GM18909 (cell line): ENCODE measurements at regions not wholly inside any gene's neighbourhood (a gene's known extent, or its start where the extent isn't known, plus 50 kb on each side); places are given as distances from the start of the nearest gene placed in this dataset.

Experiments used
- ATAC-seq: cut with Tn5 transposase; IDR thresholded peaks from one replicate; pipeline ENCODE4 v1.9.1; 2021; ENCODE audit warnings: mild to moderate bottlenecking; ENCODE audit not compliant: unreplicated experiment, poor library complexity

DNA sequence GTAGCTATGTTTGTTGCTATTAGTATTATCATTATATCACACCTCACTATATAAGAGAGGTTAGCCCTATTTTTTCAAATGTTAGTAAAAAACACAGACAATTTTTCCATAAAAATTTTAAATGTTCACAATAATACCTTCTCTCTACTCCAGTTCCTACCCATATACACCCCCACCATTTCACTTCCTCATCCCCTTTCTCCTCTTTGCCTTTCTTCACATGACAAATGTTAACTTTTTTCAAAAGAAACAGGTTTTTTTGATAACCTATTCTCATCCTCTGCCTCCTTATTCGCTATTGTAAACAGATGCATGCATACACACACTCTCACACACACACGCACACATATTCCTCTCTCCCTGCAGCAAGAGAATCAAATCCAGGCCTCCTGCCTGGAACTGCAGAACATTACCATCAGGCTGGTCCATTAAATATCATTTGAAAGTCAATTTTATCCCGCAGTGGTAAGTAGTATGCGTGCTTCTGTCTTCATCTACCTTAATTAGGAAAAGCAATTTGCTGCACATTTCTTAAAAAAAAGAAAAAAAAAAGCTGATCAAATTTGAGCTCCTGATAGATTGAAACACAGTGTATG is 55.5 kb downstream of the MID1IP1 start:
- no peak for ATAC-seq

DNA sequence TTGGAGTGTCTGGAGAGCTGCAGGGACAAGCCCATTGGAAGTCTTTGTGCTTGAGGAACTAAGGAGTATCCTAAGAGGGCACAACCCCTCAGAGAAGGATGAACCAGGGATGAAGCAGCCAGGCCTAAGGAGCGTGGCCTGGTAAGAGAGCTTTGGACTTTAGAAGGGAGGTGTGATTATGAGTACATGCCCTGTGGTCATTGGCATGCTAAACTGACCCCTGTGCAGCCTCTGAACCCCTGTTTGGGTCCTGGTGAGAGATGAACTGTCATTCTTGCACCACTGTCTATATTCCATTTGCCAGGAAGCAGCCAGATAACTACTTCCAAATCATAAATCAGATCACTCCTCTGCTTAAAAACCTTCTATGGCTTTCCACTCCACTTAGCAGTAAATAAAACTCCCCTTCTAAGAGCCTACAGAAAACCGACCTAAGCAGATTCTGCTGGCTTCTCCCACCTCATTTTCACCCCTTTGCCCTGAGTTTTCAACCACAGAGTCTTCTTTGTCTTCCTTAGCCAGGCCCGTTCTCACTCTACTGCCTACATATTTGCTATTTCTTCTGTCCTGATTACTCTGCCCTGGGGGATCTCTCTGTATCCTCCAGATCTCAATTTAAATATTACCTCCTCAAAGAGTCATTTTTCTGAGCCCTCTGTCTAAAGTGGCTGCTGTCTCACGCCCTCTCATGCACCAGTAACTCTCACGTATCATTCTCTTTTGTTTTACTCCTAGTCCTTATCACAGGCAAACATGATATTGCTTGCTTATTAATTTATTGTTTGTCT is 56.7 kb downstream of the MID1IP1 start:
- no peak for ATAC-seq

DNA sequence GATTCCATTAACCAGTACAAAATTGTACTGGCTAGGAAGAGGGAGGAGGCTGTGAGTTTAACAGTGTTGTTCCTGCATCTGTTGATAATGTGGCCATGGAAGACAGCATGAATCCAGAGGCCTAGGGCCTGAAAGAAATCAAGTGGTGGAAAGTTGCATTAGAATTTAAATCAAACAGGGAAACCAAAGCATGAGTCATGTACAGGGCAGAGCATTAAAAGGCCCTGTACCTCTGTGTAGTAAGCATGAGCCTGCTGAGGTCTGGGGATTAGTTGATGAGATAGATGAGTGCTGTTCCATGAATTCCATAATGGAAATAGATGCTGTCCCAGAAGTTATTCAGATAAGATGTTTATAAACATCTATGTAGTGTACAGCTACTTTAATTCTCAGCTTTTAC is 58.3 kb downstream of the MID1IP1 start:
- no peak for ATAC-seq

DNA sequence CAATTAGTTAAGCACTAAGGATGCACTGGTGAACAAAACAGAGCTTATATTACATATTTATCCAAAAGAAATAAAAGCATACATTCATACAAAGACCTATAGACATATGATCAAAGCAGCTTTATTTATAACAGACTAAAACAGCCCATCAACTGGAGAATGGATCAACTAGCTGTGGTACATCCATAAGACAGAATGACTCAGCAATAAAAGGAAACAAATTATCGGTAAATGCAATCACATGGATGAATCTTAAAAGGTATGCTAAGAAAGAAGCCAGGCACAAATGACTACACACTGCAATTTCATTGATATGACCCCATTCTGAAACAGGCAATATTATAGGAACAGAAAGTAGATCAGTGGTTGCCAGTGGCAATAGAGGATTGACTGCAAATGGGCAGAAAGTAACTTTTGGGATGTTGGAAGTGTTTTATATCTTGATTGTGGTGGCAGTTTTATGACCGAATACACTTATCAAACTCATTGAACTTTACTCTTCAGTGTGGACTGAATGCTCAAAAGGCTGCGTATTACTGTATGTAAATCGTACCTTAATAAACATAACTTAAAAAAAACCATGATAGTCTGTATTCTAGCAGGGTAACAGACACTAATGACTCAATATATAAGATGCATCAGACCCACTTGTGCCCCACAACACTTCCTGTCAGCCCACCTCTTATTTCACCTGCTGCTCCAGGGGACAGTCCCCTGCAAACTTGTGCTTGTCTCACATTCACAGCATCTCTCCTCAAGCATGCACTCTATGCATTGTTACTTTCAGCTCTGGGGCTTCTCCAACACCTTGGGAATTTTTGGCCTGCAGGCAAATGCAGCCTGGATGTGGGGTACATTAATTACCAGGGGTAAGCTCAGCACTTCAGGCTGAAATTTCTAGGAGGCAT is 59.1 kb downstream of the MID1IP1 start:
- no peak for ATAC-seq

DNA sequence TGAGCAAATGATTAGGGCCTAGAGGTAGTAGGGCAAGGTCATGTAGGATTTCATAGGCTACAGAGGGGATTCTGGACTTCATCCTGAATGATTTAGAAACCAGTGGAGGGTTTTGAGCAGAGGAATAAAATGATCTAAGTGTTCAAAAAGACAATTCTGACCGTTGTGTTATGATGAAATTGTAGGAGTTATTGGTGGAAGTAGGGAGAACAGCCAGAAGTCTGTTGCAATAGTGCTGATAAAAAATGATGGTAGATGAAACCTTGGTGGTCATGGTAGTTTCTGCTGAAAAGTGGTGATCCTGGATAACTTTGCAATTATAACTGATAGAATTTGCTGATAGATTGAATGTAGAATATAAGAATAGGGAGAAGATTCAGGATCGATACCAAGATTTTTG is 60.2 kb downstream of the MID1IP1 start:
- no peak for ATAC-seq

DNA sequence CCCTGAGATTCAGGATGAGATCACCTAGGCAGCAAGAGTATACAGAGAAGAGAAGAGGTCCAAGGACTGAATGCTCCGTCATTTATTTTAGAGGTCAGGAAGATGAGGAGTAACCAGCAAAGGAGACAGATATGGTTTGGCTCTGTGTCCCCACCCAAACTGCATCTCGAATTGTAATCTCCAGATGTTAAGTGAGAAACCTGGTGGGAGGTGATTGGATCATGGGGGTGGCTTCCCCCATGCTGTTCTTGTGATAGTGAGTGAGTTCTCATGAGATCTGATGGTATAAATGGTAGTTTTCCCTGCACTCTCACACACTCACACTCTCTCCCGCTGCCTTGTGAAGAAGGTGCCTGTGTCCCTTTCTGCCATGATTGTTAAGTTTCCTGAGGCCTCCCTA is 60.8 kb downstream of the MID1IP1 start:
- ATAC-seq, result no peak

DNA sequence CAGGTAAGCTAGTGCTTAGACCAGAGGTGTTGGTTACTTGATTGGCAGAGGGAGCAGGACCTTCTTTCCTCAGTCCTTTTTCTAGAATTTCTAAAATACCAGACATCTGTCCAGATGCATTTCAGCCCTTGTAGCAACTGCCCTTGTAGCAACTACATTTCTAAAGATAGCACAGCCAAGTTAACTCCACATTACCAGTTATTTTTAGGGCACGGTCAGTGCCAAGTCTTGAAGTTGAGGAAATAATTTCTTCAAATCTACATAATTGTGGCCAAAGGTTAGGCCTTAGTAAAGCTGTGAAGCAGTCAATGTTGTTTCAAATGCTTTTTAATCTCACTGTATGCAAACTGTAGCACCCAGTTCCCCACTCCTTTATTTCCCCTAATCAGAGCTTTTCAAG is 62.9 kb downstream of the MID1IP1 start:
- ATAC-seq, result no peak

DNA sequence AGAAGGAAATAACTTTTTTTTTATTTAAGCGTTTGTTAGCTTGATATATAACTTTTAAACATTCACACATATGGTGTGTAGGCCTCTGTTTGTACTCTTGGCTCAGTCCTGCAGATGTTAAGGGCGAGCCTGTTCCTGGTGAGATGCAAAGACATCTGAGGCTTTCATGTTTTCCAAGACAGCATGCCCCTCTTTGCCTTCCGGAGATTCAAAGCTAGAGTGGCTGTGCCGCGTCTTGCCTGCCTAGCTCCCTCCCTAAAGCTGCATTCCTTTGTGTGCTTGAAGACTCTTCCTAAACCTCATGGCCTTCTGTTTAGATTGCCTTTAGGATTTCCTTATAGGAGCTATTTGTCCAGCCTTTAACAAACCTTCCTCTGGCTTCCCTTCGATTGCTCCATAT is 67.1 kb downstream of the MID1IP1 start:
- no peak for ATAC-seq

DNA sequence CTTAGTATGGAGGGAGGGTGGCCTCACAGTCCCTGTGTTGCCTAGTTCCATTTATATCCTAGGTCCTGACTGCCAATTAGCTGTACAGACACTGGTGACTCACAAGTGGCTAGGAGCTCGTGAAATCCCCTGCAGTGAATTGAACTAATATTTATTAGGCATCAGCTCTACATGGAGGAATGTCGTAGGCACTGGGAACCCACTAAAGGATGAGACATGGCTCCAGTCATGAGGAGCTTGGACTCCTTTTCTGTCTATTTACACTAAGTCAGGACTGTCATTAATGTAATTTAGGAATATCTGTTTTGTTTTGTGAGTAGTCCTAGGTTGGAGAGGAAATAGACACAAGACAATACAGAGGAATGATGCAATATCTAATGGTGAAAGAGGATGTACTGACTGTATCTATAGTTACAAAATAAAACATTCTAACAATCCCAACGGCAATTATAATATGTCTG is 67.7 kb downstream of the MID1IP1 start:
- ATAC-seq, result no peak

DNA sequence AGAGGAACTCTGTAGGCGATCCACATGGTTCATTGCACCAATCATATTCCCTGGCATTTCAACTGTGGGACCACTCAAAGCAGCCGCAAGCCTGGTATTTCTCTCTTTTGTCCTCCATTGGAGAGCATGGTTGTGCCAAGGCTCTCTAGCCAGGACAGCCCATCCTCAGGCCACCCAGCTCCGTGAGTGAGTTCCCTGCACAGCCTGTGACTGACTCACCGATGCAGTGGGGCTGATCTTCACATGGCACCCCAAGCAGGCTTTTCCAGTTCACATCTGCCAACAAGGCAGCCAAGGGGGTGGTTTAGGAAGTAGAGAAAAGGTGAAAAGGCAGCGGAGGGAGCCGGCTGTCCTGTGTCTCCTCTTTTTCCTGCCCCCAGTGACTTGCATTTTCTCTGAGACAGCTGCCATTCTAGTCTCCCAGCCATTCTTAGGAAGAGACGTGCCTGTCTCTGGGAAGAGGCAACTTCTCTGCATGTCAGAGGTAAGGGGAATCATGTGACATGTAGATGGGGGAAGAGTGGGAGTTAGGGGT is 69.2 kb downstream of the MID1IP1 start:
- ATAC-seq, result no peak

DNA sequence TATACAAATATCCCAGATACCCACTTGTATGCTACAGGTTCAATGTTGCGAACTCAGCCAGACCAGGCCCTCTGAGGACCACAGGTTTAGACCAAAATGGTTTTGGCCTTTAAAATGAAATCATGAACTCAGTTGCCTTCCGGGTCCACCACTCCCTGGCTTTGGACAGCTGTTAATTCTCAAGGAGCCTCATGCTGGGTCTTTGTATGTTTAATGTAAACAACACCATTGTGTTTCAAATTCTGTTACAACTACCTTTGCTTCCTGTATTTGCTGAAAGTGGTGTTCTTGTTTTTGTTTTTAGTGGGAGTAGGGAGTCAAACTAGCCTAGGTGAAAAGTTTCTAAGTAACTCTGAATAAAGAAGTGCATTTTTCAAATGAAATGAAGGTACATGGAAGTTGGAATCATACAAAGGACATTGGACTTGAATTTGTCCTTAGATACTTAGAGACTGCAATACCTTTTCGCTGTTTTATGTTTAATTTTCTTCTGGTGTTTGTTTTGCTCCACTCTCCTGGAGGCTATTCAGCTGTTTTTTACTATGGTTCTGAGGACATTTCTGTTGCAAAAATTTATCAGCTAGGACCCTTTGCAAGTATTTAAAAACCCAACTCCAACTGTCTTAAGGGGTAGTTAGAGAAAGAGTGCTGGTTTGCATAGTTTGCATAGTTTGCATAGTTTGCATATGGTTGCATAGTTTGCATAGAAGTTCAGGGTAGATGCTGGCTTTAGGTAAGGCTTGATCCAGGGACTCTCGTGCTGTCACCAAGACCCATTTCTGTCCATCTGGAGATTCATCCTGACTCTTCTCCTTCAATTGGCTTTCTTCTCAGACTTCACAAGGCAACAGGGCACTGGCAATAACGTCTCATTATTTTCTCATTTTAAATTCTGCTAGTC is 70.1 kb downstream of the MID1IP1 start:
- no peak for ATAC-seq

DNA sequence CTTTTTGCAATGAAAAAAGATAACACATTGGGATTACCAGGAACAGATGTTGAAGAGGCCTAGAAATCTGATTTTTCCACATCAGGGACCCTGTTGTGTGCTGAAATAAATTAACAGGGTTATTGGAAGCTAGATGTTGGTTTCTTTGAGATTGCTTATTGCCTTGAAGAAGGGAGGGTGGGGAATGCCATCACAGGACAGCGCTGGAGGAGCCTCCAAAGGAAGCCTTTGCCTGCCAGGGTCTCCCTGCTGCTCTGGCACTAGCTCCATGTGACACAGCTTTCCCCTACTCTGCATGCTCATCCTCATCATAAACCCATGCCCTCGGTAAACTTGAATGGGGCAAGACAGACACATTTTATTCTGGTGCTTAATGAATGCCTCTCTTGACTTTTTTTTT is 76.1 kb downstream of the MID1IP1 start:
- ATAC-seq, result no peak

DNA sequence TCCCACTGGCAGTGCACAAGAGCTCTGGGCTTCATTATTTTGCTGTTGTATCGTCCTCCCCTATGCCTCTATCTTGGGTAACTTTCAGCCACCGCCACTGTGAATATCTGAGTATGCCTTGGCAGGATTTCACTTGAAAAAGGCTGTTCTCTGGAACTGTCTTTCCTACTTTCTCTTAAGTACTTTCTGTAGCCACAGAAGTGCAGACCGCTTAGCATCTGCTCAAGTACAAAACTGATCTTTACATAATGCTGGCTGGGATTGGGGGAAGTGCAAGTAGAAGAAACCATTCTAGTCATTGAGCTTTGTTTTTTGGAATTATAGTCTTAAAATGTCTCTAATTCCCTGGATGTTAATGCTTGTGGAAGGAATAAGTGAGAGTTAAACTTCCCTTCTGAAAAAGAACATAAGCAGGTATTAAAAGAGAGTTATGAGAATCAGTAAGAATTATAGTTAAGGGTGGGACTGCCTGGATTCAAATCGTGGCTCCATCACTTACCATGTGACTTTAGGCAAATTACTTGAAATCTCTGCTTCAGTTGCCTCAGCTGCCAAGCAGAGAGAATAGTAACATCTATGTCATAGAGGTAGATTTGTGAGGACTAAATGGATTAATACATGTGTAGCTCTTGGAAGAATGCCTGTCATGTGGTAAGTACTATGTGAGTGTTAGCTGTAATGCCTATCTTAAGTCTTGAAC is 77.5 kb downstream of the MID1IP1 start:
- ATAC-seq, result no peak

DNA sequence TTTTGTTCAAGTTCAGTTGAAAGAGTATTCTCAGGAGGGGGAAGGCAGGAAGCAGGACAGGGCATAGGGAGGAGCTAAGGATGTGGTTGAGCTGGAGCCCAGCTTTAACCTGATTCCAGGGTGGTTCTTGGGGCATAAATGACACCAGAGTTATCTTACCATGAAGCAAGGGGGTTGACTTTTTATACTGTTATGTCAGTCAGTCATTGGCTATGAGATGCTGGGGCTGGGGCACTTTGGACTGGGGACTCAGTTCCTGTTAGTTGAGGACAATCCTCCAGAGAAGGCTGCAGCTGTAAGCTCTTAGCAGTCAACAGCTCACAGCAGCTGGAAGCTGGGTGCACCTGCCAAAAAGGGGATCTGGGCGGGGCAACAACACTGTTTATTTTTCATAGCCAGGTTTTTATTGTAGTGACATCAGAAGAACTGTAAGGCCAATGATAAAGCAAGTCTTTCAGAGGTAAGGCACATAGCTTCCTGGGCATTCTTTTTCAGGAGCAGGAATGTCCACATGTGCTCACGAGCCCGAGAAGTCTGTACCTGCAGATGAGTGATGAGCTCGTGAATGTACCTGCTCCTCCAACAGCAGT is 78.5 kb downstream of the MID1IP1 start:
- peak; percentile 71 for ATAC-seq

DNA sequence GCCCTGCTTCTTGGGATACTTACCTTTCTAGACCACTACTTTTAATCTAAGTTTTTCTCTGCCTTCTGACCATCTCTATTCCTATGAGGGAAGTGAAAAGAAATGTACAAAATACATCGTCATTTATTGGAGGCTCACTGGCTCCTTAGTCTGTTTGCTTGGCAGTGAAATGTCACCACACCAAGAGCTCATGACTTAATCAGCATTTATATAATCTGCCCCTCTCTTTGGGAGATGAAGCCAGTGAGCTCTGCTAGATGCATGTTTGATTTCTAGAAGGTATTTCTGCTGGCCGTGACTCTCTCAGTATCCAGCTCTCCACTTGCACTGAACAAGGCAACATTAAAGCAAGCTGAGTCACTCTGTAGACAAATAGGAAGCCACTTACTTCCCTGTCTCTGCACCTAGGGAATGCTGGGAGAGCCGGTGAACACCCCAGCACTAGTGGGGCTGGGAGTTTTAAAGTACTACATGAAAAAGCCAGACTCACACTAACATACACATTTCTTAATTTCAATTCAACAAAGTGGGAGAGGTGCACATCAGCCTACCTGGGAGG is 79.1 kb downstream of the MID1IP1 start:
- ATAC-seq, result no peak

DNA sequence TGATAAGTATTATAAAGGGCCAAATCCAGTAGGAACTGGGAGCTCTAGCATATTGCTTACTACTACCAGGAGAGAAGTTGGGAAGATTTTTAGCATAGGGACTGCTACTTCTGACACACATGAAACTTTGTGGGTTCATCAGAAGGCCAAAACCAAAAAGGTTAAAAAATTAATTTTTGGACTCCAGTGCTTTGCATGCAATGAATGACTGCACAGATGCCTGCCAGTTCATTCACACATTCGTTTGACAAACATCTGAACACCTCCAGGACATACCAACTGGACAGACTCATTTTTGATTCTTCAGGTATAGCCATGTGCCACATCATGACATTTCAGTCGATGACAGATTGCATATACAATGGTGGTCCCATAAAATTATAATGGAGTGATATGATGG is 79.8 kb downstream of the MID1IP1 start:
- ATAC-seq, result no peak

DNA sequence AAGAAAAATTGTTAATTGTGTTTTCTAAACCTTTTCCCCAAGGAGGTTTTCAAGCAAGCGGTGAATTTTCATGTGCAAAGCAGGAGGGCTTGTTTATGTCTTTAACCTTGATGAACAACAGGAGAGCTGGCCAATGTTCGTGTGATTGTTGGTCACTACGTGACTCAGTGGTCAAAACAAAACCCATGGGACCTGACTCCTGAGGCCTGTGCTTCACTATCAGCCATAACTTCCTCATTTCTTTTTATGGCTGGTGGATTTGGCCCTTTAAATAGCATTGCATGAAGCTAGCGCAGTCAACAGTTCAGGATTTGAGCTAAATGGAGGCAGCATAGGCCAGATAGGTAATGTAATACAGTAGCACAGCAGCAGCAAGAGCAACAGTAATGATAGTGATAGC is 80.5 kb downstream of the MID1IP1 start:
- ATAC-seq, result peak; percentile 40

DNA sequence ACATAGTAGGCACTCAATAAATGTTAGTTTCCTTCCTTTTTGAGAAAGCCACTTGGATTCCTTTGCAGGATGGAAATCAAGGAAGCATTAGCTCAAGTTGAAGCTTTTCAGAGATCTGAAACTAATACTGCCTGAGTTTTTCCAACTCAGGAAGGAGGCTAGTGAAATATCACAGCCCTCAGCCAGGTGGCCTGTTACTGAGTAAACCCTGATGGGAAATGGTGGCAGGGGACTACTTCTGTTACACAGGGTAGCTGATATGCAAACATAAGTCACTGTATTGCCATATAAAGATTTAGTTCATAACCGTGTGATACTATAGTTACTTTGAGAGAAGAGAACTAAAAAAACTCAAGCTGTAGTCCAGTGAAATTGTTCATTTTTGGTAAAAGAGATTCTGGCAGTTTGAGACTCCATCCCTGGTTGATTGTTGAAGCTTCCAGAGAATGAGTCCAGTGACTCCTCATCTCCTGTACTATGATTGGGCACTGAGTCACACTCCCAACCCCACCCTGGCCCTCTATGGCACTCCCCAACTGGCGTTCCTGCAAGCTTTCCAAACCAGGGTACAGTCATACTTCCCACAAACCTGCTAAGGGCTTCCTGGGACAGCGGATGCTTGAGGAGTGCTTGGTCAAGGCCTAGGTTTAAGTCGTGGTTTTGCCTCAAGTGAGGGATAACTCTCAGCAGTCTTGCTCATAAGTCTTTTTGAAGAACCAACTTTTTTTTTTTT is 81.8 kb downstream of the MID1IP1 start:
- no peak for ATAC-seq
